Ishikawa (cell line): ENCODE measurements at regions not wholly inside any gene's neighbourhood (a gene's known extent, or its start where the extent isn't known, plus 50 kb on each side); places are given as distances from the start of the nearest gene placed in this dataset.

ENCODE experiments used
- CEBPB ChIP-seq: IDR thresholded peaks from 2 replicates; pipeline ENCODE4 v1.6.1; 2012
- EGR1 ChIP-seq: IDR thresholded peaks from 2 replicates; pipeline ENCODE4 v1.6.1; 2012
- EP300 ChIP-seq: IDR thresholded peaks from 2 replicates; pipeline ENCODE4 v1.6.1; 2012; ENCODE audit warnings: borderline replicate concordance
- RAD21 ChIP-seq: IDR thresholded peaks from 2 replicates; pipeline ENCODE4 v1.6.1; 2012; ENCODE audit warnings: low read depth
- TAF1 ChIP-seq: IDR thresholded peaks from 2 replicates; pipeline ENCODE4 v1.6.1; 2012; ENCODE audit warnings: low read depth, mild to moderate bottlenecking
- TCF12 ChIP-seq: IDR thresholded peaks from 2 replicates; pipeline ENCODE4 v1.6.1; 2012; ENCODE audit warnings: low read depth
- TEAD4 ChIP-seq: IDR thresholded peaks from 2 replicates; pipeline ENCODE4 v1.6.1; 2012
- YY1 ChIP-seq: IDR thresholded peaks from 2 replicates; pipeline ENCODE4 v1.6.1; 2012; ENCODE audit warnings: low read depth
- TF ChIP-seq, protein P1 (sequence below): IDR thresholded peaks from 2 replicates; pipeline ENCODE4 v1.6.1; 2012; ENCODE audit warnings: low read depth, mild to moderate bottlenecking

DNA sequence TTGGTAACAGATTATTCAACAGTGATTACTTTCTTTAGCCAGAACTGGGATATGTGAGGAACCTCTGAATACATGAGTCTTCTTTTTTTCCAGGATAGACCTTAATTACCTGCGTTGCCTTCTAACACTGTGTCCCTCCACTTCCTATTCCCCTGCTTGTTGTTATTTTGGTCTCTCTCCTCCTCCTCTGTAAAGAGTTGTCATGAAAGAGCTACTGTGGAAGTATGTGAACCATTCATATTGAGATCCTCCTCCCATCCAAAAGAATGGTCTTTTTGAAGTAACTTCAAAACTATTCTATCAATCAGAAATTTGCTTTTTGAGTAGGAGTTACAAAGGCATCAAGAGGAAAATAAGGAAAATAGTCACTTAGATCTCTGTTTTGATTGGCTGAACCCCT lies 420.0 kb upstream of the TENM3 start:
- TF ChIP-seq EGR1 (no peak), YY1 (no peak), CEBPB (no peak), TEAD4 (no peak), TAF1 (no peak), EP300 (no peak), TCF12 (no peak), RAD21 (no peak)
- TF ChIP-seq, protein P1, sequence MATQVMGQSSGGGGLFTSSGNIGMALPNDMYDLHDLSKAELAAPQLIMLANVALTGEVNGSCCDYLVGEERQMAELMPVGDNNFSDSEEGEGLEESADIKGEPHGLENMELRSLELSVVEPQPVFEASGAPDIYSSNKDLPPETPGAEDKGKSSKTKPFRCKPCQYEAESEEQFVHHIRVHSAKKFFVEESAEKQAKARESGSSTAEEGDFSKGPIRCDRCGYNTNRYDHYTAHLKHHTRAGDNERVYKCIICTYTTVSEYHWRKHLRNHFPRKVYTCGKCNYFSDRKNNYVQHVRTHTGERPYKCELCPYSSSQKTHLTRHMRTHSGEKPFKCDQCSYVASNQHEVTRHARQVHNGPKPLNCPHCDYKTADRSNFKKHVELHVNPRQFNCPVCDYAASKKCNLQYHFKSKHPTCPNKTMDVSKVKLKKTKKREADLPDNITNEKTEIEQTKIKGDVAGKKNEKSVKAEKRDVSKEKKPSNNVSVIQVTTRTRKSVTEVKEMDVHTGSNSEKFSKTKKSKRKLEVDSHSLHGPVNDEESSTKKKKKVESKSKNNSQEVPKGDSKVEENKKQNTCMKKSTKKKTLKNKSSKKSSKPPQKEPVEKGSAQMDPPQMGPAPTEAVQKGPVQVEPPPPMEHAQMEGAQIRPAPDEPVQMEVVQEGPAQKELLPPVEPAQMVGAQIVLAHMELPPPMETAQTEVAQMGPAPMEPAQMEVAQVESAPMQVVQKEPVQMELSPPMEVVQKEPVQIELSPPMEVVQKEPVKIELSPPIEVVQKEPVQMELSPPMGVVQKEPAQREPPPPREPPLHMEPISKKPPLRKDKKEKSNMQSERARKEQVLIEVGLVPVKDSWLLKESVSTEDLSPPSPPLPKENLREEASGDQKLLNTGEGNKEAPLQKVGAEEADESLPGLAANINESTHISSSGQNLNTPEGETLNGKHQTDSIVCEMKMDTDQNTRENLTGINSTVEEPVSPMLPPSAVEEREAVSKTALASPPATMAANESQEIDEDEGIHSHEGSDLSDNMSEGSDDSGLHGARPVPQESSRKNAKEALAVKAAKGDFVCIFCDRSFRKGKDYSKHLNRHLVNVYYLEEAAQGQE: no peak
